ENCODE measurements at regions not wholly inside any gene's neighbourhood (a gene's known extent, or its start where the extent isn't known, plus 50 kb on each side); places are given as distances from the start of the nearest gene placed in this dataset.
A peak's percentile ranks its signal among the peaks of the same experiment; 100 is the strongest.
"Not testable (repeated sequence)": the region's sequence is repeated elsewhere in the genome, so short reads cannot be mapped to it uniquely, and the experiment has no call there.

DNA sequence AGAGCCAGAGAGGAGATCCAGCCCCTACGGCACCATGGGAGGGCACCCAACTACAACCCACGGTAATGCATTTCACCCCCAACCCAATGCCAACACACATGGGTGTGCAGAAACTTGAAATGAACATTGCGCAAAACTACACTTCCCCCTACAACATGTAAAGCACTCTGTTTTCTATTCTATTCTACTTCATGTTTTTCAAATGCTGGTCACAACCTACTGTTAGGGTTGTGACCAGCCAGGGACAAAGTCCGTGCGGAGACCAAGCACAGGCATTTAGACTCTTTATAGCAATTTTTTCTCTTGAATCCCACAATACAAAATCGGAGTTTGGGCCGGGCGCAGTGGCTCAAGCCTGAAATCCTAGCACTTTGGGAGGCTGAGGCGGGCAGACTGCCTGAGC, 90.6 kb downstream of the MRPL14 start:
- DNase-seq = peak; percentile 22

- peak; percentile 23 for DNase-seq
Observed at GRCh38 chr6:44036196-44036595, 91.1 kb downstream of the MRPL14 start.

DNA sequence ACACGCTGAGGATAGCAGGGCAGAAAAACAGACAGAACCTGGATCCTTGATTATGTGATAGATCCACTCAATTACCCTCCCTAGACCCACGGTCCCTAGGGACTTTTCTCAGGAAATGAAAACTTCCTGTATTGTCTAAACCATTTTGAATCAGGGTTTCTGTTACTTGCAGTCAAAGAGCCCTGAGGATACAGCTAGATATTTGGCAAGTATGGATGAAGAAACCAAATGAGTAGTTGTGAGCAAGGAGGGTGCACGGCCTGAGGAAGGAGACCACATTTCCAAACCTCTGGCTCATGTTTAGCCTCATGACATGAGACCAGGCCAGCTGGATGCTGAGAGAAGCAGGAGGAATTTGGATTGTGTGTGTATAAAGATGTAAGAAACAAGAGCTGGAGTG, 91.6 kb downstream of the MRPL14 start:
- peak; percentile 14 for DNase-seq

GRCh38 chr6:44034931-44035345, 92.3 kb downstream of the MRPL14 start:
- peak; percentile 48 for DNase-seq

GRCh38 chr6:44034391-44034861, 92.8 kb downstream of the MRPL14 start:
- peak; percentile 55 for DNase-seq

- DNase-seq = peak; percentile 43
Observed at GRCh38 chr6:44030812-44031454, 96.3 kb downstream of the MRPL14 start.

DNA sequence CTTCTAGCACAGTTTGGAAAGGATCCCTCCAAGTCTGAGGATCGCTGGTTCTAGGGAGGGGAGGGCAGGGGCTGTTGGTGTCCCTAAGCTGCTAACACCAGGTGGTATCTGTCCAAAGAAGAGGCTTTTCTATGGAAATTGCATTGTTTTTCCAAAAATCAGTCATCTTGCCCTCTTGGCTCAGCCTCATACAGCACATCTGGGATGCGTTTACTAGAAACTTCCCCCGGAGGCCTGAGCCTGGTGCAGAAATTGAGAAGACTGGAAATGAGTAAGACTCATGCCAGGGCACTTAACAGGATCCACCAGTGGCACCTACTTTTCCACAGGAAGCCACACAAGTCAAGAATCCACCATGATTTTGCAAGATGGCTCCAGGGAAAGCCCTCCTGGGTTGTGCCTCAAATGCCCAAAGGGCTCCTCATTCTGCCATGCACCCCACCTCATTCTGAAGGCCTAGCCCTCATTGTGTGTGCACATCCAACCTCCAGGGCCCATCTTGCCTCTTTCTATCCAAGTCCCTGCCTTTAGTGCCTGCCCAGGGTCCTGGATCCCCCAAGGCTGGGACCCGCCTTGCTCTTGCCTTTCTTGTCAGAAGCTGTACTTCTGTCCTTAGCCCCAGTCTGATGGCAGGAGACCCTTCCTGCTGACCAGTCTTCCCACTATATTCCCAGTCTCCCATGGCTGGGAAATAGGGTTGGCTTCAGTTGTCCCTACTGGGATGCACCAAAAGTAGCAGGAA, 97.6 kb downstream of the MRPL14 start:
- peak; percentile 39 for DNase-seq

GRCh38 chr6:44028789-44029310, 98.4 kb downstream of the MRPL14 start:
- no peak for DNase-seq

GRCh38 chr6:44025226-44025625, 102.0 kb downstream of the MRPL14 start:
- no peak for DNase-seq

- peak; percentile 46 for DNase-seq
Observed at GRCh38 chr6:44024574-44025219, 102.6 kb downstream of the MRPL14 start.

- peak; percentile 40 for DNase-seq
Observed at GRCh38 chr6:44023586-44024454, 103.4 kb downstream of the MRPL14 start.

- DNase-seq = peak; percentile 29
Observed at GRCh38 chr6:44022671-44023352, 104.4 kb downstream of the MRPL14 start.

DNA sequence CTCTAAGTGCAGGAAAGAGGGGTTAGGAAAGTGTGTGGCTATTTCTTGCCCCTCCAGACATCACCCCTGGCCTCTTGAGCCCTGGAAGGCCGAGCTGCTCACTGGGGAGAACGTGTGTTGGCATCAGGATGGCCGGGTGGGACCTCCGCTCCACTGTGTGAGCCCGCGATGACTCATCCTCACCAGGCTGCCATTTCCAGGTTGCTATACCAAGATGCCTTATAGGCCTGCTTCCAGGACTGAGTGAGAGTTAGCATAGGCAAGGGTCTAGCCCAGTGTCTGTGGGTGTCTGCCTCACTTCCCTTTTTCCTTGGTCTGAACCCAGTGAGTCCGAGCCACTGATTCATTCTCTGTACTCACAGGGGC, 105.0 kb downstream of the MRPL14 start:
- no peak for DNase-seq

DNA sequence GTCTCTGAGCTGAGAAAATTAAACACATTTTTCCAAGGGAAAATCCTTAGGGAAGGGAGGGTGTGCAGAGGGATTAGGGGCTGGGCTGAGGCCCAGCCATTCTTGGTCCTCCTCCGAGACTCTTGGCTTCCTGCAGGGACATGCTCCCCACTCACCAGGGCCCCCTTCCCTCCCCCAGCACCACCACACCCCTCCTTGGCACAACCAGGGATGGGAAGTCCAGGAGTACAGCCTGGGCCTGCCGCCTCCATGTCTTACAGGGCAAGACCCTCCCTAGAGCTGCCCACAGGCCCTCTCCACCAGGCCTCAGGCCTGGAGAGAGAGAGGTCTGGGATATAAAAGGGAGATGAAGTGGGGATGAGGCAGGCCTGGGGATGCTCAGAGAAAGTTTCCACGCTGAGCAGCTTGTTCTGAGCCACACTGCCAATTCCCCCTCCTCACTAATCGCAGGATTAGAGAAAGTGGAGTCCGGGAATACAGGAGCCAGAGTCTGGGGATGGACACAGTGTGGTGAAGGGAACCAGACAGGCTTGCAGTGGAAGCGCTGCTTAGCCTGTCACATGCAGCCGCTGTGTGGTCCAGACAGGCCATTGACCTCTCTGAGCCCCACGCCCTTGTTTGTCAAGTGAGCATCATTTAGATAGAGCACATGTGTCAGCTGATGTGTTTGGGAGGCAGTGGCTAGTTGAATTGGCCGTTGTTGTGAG, 105.5 kb downstream of the MRPL14 start:
- DNase-seq = peak; percentile 51

GRCh38 chr6:44020664-44021425, 106.4 kb downstream of the MRPL14 start:
- no peak for DNase-seq

GRCh38 chr6:44020148-44020547, 107.1 kb downstream of the MRPL14 start:
- DNase-seq = peak; percentile 34

- DNase-seq = not testable (repeated sequence)
Observed at GRCh38 chr6:44017307-44017706, 109.9 kb downstream of the MRPL14 start.

DNA sequence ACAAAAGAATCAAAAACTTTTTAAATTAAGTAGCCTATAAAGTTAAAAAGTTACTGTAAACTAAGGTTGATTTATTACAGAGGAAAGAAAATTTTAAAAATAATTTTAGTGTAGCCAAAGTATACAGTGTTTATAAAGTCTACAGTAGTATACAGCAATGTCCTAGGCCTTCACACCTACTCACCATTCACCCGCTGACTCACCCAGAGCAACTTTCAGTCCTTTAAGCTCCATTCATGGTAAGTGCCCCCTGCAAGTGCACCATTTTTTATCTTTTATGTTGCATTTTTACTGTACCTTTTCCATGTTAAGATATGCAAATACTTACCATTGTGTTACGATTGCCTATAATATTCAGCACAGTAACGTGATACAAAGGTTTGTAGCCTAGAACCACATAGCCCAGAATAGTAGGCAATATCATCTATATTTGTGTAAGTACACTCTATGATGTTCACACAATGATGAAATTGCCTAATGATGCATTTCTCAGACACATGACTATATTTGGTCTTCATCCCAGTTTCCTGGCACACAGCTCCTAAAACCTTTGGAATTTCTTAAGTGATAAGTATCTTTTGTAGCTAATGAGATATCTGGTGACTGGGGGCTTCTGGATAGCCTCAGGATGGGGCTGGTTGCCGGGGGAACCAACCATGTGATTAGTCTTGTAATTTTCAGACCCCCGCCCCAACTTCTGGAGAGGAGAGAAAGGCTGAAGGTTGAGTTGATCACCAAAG, 111.0 kb downstream of the MRPL14 start:
- peak; percentile 68 for DNase-seq

DNA sequence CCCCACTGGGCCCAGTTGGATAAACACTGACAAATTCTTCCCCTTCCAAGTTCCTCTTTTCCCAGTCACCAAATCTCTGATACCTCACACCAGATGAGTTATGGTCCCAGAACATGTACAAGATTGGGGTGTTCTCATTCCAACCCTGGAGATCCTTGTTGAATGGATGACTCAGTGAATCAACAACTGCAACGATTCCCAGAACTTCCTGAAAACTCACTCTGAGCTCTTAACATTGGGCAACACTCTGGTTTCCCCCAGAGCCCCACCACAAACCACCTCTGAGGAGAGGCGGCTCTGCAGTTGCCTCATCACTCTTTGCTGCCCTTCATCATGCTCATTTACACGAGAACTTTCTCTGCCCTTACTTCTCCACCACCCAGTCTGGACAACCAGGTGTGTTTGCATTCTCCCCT, 115.2 kb downstream of the MRPL14 start:
- DNase-seq = peak; percentile 38

All from islet precursor cell (in vitro differentiated cells).